ENCODE measurements at regions not wholly inside any gene's neighbourhood (a gene's known extent, or its start where the extent isn't known, plus 50 kb on each side); places are given as distances from the start of the nearest gene placed in this dataset.

DNA sequence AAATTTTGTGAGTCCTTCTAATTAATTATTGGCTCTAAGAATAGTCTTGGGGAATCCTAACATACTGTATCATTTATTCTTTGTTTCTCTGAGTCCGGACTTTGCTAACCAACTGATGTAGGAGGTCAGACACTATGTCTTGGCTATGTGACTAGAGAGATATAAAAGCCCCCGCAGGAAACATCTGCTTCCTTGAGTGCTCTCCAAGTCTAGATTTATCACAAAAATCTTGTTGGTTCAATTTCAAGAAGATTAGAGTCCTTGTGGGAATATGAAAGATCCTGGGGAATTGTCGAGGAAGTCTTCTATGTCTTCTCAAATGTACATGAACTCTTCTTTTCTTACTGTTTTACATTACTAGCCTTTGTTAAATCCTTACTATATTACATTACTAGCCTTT is 1712.5 kb downstream of the NCAM2 start:
- CTCF ChIA-PET, result interaction anchor here (0.5 kb wide), 1 partner anchor 32 kb away, joined by 3 read pairs; no protein-coding TSS in a partner anchor

DNA sequence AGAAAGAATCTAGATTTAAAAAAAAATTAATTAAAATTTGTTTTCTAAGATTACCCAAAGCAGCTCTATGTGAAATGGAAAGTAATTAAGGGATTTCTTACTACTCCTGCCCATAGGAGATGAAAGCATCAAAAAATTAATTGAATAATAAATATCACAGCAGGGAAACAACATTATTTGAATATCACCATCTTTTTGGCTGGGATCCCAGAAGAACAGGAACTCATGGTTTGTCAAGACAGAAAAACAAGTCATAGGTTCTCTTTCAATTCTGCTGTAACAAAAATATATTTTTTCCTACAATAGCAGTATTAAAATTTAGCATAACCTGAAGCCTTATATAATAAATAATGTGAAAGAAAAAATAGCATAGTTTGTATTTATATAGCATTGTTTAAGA is 1713.4 kb downstream of the NCAM2 start:
- no peaks in the 10 kb centered on the region for H4K20me1 ChIP-seq (ENCODE audit: control insufficient read depth, insufficient read depth)
- no peak overlapping the region for H2AFZ ChIP-seq (ENCODE audit: control insufficient read depth, low read depth, low read length)
- ATAC-seq (no peak), DNase-seq (ENCODE audit: low read depth, low spot score) (no peak), FAIRE-seq (no peak)
- no peaks in the 10 kb centered on the region for H3K79me2 ChIP-seq (ENCODE audit: control insufficient read depth, insufficient read depth, low read length)
- H3K4me3 ChIP-seq, result no peak overlapping the region
- ChIA-PET RAD21 (ENCODE audit: unreplicated experiment) (no interaction called here), CTCF (no interaction called here), SMC1A (ENCODE audit: uncharacterized antibody, unreplicated experiment) (no interaction called here), POLR2A (no interaction called here)
- no peaks in the 10 kb centered on the region; the same call in 2 of the 3 replicates for H3K9me3 ChIP-seq (replicated peaks; ENCODE audit: control insufficient read depth, insufficient read depth, low read length)
- no peak overlapping the region for H3K27ac ChIP-seq (ENCODE audit: control insufficient read depth, insufficient read depth)
- no peaks in the 10 kb centered on the region for H3K27me3 ChIP-seq (replicated peaks in 1 of 2; ENCODE audit: control insufficient read depth in 2 of 2, insufficient read depth in 2 of 2, low read length in 1 of 2)
- H3K4me2 ChIP-seq (ENCODE audit: control insufficient read depth, insufficient read depth), result no peak overlapping the region
- intact Hi-C loops (cut with micrococcal nuclease; ENCODE audit: unreplicated experiment), result no loop called here
- H3K36me3 ChIP-seq (ENCODE audit: control insufficient read depth in 2 of 2, insufficient read depth in 2 of 2, low read length in 1 of 2), result no peaks in the 10 kb centered on the region
- TF ChIP-seq, protein P1, sequence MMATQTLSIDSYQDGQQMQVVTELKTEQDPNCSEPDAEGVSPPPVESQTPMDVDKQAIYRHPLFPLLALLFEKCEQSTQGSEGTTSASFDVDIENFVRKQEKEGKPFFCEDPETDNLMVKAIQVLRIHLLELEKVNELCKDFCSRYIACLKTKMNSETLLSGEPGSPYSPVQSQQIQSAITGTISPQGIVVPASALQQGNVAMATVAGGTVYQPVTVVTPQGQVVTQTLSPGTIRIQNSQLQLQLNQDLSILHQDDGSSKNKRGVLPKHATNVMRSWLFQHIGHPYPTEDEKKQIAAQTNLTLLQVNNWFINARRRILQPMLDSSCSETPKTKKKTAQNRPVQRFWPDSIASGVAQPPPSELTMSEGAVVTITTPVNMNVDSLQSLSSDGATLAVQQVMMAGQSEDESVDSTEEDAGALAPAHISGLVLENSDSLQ (IDR thresholded peaks at IDR 0.05), result no peak
- TF ChIP-seq JUNB (IDR thresholded peaks at IDR 0.05) (no peak), NFYB (IDR thresholded peaks at IDR 0.05; ENCODE audit: insufficient read depth, low read depth, low read length) (no peak), SMARCA5 (IDR thresholded peaks at IDR 0.05) (no peak), TARDBP (IDR thresholded peaks at IDR 0.05; ENCODE audit: borderline replicate concordance) (no peak), HCFC1 (IDR thresholded peaks at IDR 0.05; ENCODE audit: low read length) (no peak)
- H3K9ac ChIP-seq (ENCODE audit: control insufficient read depth, insufficient read depth, low read length), result no peak overlapping the region
- in situ Hi-C loops (cut with MboI), result loop anchor here (10.0 kb wide), 1 partner anchor 63 kb away; no protein-coding TSS in a partner anchor
- no TSS peak for BruUV-seq (replicated peaks)
- H3K4me1 ChIP-seq (ENCODE audit: control insufficient read depth, insufficient read depth, low read length), result no peaks in the 10 kb centered on the region

More for the DNA sequence above, 1712.5 kb downstream of the NCAM2 start:
- no peaks in the 10 kb centered on the region for H3K36me3 ChIP-seq (ENCODE audit: control insufficient read depth in 2 of 2, insufficient read depth in 2 of 2, low read length in 1 of 2)
- H3K27me3 ChIP-seq (replicated peaks in 1 of 2; ENCODE audit: control insufficient read depth in 2 of 2, insufficient read depth in 2 of 2, low read length in 1 of 2), result no peaks in the 10 kb centered on the region
- no TSS peak for BruUV-seq (replicated peaks)
- H2AFZ ChIP-seq (ENCODE audit: control insufficient read depth, low read depth, low read length), result no peak overlapping the region
- H3K79me2 ChIP-seq (ENCODE audit: control insufficient read depth, insufficient read depth, low read length), result no peaks in the 10 kb centered on the region
- no peak overlapping the region for H3K4me3 ChIP-seq
- H3K4me2 ChIP-seq (ENCODE audit: control insufficient read depth, insufficient read depth), result no peak overlapping the region
- RAD21 ChIA-PET (ENCODE audit: unreplicated experiment), result no interaction called here
- no peaks in the 10 kb centered on the region for H3K4me1 ChIP-seq (ENCODE audit: control insufficient read depth, insufficient read depth, low read length)
- intact Hi-C loops (cut with micrococcal nuclease; ENCODE audit: unreplicated experiment), result no loop called here
- SMC1A ChIA-PET (ENCODE audit: uncharacterized antibody, unreplicated experiment), result no interaction called here
- WGBS (ENCODE audit: insufficient coverage, insufficient replicate concordance, low lambda C conversion rate, missing lambda C conversion rate), result 0% methylated on average over 3 of the region's 3 CpGs
- POLR2A ChIA-PET, result no interaction called here
- in situ Hi-C loops (cut with MboI), result loop anchor here (10.0 kb wide), 1 partner anchor 64 kb away; no protein-coding TSS in a partner anchor
- no peaks in the 10 kb centered on the region; the same call in 2 of the 3 replicates for H3K9me3 ChIP-seq (replicated peaks; ENCODE audit: control insufficient read depth, insufficient read depth, low read length)
- no peak for FAIRE-seq
- ATAC-seq, result no peak
- DNase-seq (ENCODE audit: low read depth, low spot score), result no peak
- no peaks in the 10 kb centered on the region for H4K20me1 ChIP-seq (ENCODE audit: control insufficient read depth, insufficient read depth)
- H3K27ac ChIP-seq (ENCODE audit: control insufficient read depth, insufficient read depth), result no peak overlapping the region
- no peak for TF ChIP-seq EP300 (IDR thresholded peaks at IDR 0.05; ENCODE audit: borderline replicate concordance in 1 of 2, control insufficient read depth in 1 of 2, low read depth in 2 of 2, low read length in 2 of 2)
- no peak for TF ChIP-seq RB1 (IDR thresholded peaks at IDR 0.05; ENCODE audit: borderline replicate concordance)
- TF ChIP-seq RAD21 (IDR thresholded peaks at IDR 0.05; ENCODE audit: insufficient read depth, low read depth, low read length), result no peak
- TF ChIP-seq ZNF384 (IDR thresholded peaks at IDR 0.05; ENCODE audit: borderline replicate concordance, low read depth, low read length), result no peak
- no peak for TF ChIP-seq PAX5 (IDR thresholded peaks at IDR 0.05; ENCODE audit: borderline replicate concordance, low read depth, low read length)
- TF ChIP-seq KDM1A (IDR thresholded peaks at IDR 0.05; ENCODE audit: borderline replicate concordance), result no peak
- TF ChIP-seq STAT3 (IDR thresholded peaks at IDR 0.05; ENCODE audit: low read depth, low read length), result no peak
- TF ChIP-seq MYC (IDR thresholded peaks at IDR 0.05; ENCODE audit: insufficient read depth, insufficient read length, insufficient replicate concordance, low read length, severe bottlenecking), result no peak
- no peak for TF ChIP-seq NR2F1 (conservative IDR thresholded peaks at IDR 0.05)
- TF ChIP-seq ZNF217 (IDR thresholded peaks at IDR 0.05), result no peak
- H3K9ac ChIP-seq (ENCODE audit: control insufficient read depth, insufficient read depth, low read length), result no peak overlapping the region
